Adrenal gland (tissue), 9 donors: ENCODE measurements at regions not wholly inside any gene's neighbourhood (a gene's known extent, or its start where the extent isn't known, plus 50 kb on each side); places are given as distances from the start of the nearest gene placed in this dataset.

ENCODE experiments used
- DNase-seq, 7 donors: peaks; one replicate each; pipeline ENCODE4 v3.0.0-alpha.2; 2019 to 2020
- H3K27ac ChIP-seq, 5 donors: fragments of 200-600 bp; sonication (generic) in 4 of 5; 1 replicate in 3 of 5; 2 replicates in 2 of 5; pipeline versions ENCODE4 v1.5.1 to v1.8.0; 2016 to 2020; ENCODE audit warnings: mild to moderate bottlenecking in 1 of 5
- H3K27me3 ChIP-seq: fragments of 200-600 bp; 2 replicates; pipeline ENCODE4 v1.8.0; 2021
- H3K36me3 ChIP-seq, 2 donors: fragments of 200-600 bp; replicated peaks in 1 of 2; 1 replicate in 1 of 2; 2 replicates in 1 of 2; pipeline versions ENCODE4 v1.5.1 to v1.8.0; 2018 to 2022
- H3K4me1 ChIP-seq, 2 donors: fragments of 200-600 bp; replicated peaks in 1 of 2; 1 replicate in 1 of 2; 2 replicates in 1 of 2; pipeline versions ENCODE4 v1.5.1 to v1.8.0; 2018 to 2021
- H3K4me3 ChIP-seq, 4 donors: fragments of 200-600 bp; sonication (generic) in 3 of 4; one replicate each; pipeline ENCODE4 v1.5.1; 2016 to 2018
- H3K9me3 ChIP-seq, 3 donors: fragments of 200-600 bp; sonication (generic) in 1 of 3; replicated peaks in 1 of 3; 1 replicate in 2 of 3; 2 replicates in 1 of 3; pipeline versions ENCODE4 v1.5.1 to v1.8.0; 2016 to 2021
- CTCF ChIP-seq, 6 experiments: fragments of 450-650 bp in 4 of 6; fragments of 200-600 bp in 2 of 6; sonication (generic) in 1 of 6; IDR thresholded peaks; 1 replicate in 5 of 6; 2 replicates in 1 of 6; pipeline versions ENCODE4 v1.5.1 to v1.8.0; 2016 to 2021; ENCODE audit warnings: antibody characterized with exemption in 6 of 6, mild to moderate bottlenecking in 2 of 6, moderate library complexity in 1 of 6
- POLR2A ChIP-seq, 2 donors: fragments of 450-650 bp; IDR thresholded peaks; one replicate each; pipeline ENCODE4 v1.6.1; 2017; ENCODE audit warnings: antibody characterized with exemption in 2 of 2, mild to moderate bottlenecking in 2 of 2, moderate library complexity in 1 of 2
- WGBS, 4 donors: extraction: QIAGEN DNeasy Blood & Tissue Kit in 2 of 4; methylation state at CpG; one replicate each; pipeline versions ENCODE4 v1.1.5 to v1.1.7; 2013 to 2017; 5-methylcytosine and 5-hydroxymethylcytosine counted together
- intact Hi-C, 2 donors: fragments of 100-400 bp; cut with DNase I; formaldehyde crosslinking; loops; one replicate each; pipeline versions ENCODE4 v1.14.1 to v1.15.0; 2022 to 2023
- donor health status: healthy with polysubstance abuse.
- donor health status: Bipolar disorder and iron deficiency.
- donor health status: DM: yes; HTN: yes; CAD: no.
- donor health status: DM: no; HTN: no; CAD: no.
- donor health status: DM: no; HTN: no; CAD: no.

GRCh38 chr2:122182616-122183355 is 427.3 kb downstream of the TSN start:
- H3K4me1 ChIP-seq = no peaks in the 10 kb centered on the region
- TF ChIP-seq CTCF (IDR thresholded peaks at IDR 0.05) = no peak
- no peak for TF ChIP-seq POLR2A (IDR thresholded peaks at IDR 0.05)
- no peak for DNase-seq
- no peaks in the 10 kb centered on the region for H3K27me3 ChIP-seq
- H3K9me3 ChIP-seq = no peaks in the 10 kb centered on the region
- intact Hi-C loops = no loop called here
- no peaks in the 10 kb centered on the region for H3K36me3 ChIP-seq
- WGBS, 4 donors = 57 to 63% (median 61%) methylated on average over 5 of the region's 5 CpGs
- H3K27ac ChIP-seq = no peak overlapping the region
- no peak overlapping the region for H3K4me3 ChIP-seq

GRCh38 chr2:122183890-122184289 is 428.4 kb downstream of the TSN start:
- intact Hi-C loops = no loop called here
- DNase-seq = no peak
- Histone ChIP-seq H3K36me3 (no peaks in the 10 kb centered on the region), H3K4me3 (no peak overlapping the region), H3K9me3 (no peaks in the 10 kb centered on the region), H3K27ac (no peak overlapping the region), H3K27me3 (no peaks in the 10 kb centered on the region), H3K4me1 (no peaks in the 10 kb centered on the region)
- no peak for TF ChIP-seq POLR2A (IDR thresholded peaks at IDR 0.05)
- no peak for TF ChIP-seq CTCF (IDR thresholded peaks at IDR 0.05)

- Histone ChIP-seq H3K36me3 (no peaks in the 10 kb centered on the region), H3K4me1 (no peaks in the 10 kb centered on the region), H3K27ac (no peak overlapping the region), H3K9me3 (no peaks in the 10 kb centered on the region), H3K27me3 (no peaks in the 10 kb centered on the region), H3K4me3 (no peak overlapping the region)
- no peak for DNase-seq
- 36 to 50% (median 40%) methylated on average over 9 of the region's 9 CpGs for WGBS, 4 donors
- TF ChIP-seq POLR2A (IDR thresholded peaks at IDR 0.05) (no peak), CTCF (IDR thresholded peaks at IDR 0.05) (no peak)
- intact Hi-C loops = no loop called here
Observed at GRCh38 chr2:122186761-122187222, 431.3 kb downstream of the TSN start.

GRCh38 chr2:122191331-122191730 is 435.9 kb downstream of the TSN start:
- Histone ChIP-seq H3K9me3 (no peaks in the 10 kb centered on the region), H3K27ac (no peak overlapping the region), H3K36me3 (no peaks in the 10 kb centered on the region), H3K27me3 (no peaks in the 10 kb centered on the region), H3K4me3 (no peak overlapping the region), H3K4me1 (no peaks in the 10 kb centered on the region)
- intact Hi-C loops = no loop called here
- DNase-seq = peak in 2 of 7 donors; percentile 22 to 62
- TF ChIP-seq CTCF (IDR thresholded peaks at IDR 0.05) (peak in 1 of 6 experiments; percentile 26), POLR2A (IDR thresholded peaks at IDR 0.05) (no peak)
- WGBS, 4 donors = 41 to 51% (median 49%) methylated on average over 2 to 5 of the region's 5 CpGs
